ENCODE measurements at regions not wholly inside any gene's neighbourhood (a gene's known extent, or its start where the extent isn't known, plus 50 kb on each side); places are given as distances from the start of the nearest gene placed in this dataset.

GRCh38 chr13:62643007-62643483, 1227.4 kb upstream of the PCDH20 start (continued):
- TF ChIP-seq E4F1 (IDR thresholded peaks at IDR 0.05; ENCODE audit: borderline replicate concordance, partially characterized antibody) (no peak), SMC3 (IDR thresholded peaks at IDR 0.05; ENCODE audit: borderline replicate concordance, low read length) (no peak), CHD2 (IDR thresholded peaks at IDR 0.05; ENCODE audit: borderline replicate concordance, low read depth, low read length) (no peak), ZBTB11 (CRISPR knock-in tag; IDR thresholded peaks at IDR 0.05) (no peak), CEBPB (IDR thresholded peaks at IDR 0.05; ENCODE audit: borderline replicate concordance in 1 of 2, low read depth in 2 of 2, low read length in 2 of 2) (0 out of 4 replicates have a peak, but pooled peaks of 1 of the 2 experiments have one; percentile 48), TBL1XR1 (IDR thresholded peaks at IDR 0.05; ENCODE audit: low read depth, low read length) (no peak), SREBF2 (IDR thresholded peaks at IDR 0.05; ENCODE audit: low read length) (no peak), ESRRA (IDR thresholded peaks at IDR 0.05; ENCODE audit: low read length) (no peak), NR2C1 (IDR thresholded peaks at IDR 0.05) (no peak), ZBTB33 (IDR thresholded peaks at IDR 0.05) (no peak), REST (IDR thresholded peaks at IDR 0.05; ENCODE audit: low read depth, low read length) (no peak), YBX1 (IDR thresholded peaks at IDR 0.05) (no peak), MYB (IDR thresholded peaks at IDR 0.05; ENCODE audit: borderline replicate concordance, low read depth, low read length) (no peak), SRF (IDR thresholded peaks at IDR 0.05; ENCODE audit: low read depth in 2 of 2, low read length in 2 of 2) (0 out of 4 replicates have a peak, but pooled peaks of 1 of the 2 experiments have one; percentile 44), RFX5 (IDR thresholded peaks at IDR 0.05; ENCODE audit: low read depth, low read length) (no peak), MEF2B (IDR thresholded peaks at IDR 0.05; ENCODE audit: partially characterized antibody, poor library complexity, severe bottlenecking) (no peak), ATF2 (IDR thresholded peaks at IDR 0.05; ENCODE audit: low read length) (peak; percentile 74), ZNF274 (IDR thresholded peaks at IDR 0.05; ENCODE audit: insufficient read depth, insufficient read length) (no peak)
